CD4-positive, CD25-positive, alpha-beta regulatory T cell (primary cell): ENCODE measurements at regions not wholly inside any gene's neighbourhood (a gene's known extent, or its start where the extent isn't known, plus 50 kb on each side); places are given as distances from the start of the nearest gene placed in this dataset.

Source experiments
- ATAC-seq, 2 donors: fragments of 150-1000 bp; cut with Tn5 transposase; one replicate each; pipeline ENCODE4 v1.10.0; 2021; ENCODE audit warnings: low read depth in 2 of 2, moderate number of reproducible peaks in 2 of 2, moderate library complexity in 1 of 2
- DNase-seq, 3 donors: peaks; one replicate each; pipeline versions ENCODE4 v3.0.0 to v3.0.0-alpha.2; 2012 to 2022; ENCODE audit warnings: mixed read lengths in 1 of 3
- H3K27ac ChIP-seq: one replicate; pipeline ENCODE4 v1.7.0; 2013; ENCODE audit warnings: mild to moderate bottlenecking, low read length; ENCODE audit not compliant: insufficient read depth, poor library complexity, severe bottlenecking
- H3K27me3 ChIP-seq: one replicate; pipeline ENCODE4 v1.7.0; 2013; ENCODE audit warnings: low read length; ENCODE audit not compliant: control insufficient read depth, insufficient read depth
- H3K36me3 ChIP-seq: one replicate; pipeline ENCODE4 v1.7.0; 2013; ENCODE audit warnings: mild to moderate bottlenecking, low read length, moderate library complexity; ENCODE audit not compliant: control insufficient read depth, insufficient read depth
- H3K4me1 ChIP-seq: 2 replicates; pipeline ENCODE4 v1.7.0; 2013; ENCODE audit warnings: mild to moderate bottlenecking, low read length; ENCODE audit not compliant: insufficient read depth, control insufficient read depth, poor library complexity, severe bottlenecking
- H3K4me3 ChIP-seq: one replicate; pipeline ENCODE4 v1.7.0; 2013; ENCODE audit warnings: low read depth, mild to moderate bottlenecking, low read length, moderate library complexity
- H3K9me3 ChIP-seq, 2 experiments: 1 replicate in 1 of 2; 2 replicates in 1 of 2; pipeline ENCODE4 v1.7.0; 2013; ENCODE audit warnings: low read length in 2 of 2, mild to moderate bottlenecking in 1 of 2, moderate library complexity in 1 of 2; ENCODE audit not compliant: control insufficient read depth in 2 of 2
- H3K27ac Mint-ChIP-seq, 3 donors: one replicate each; pipeline ENCODE4 v1.8.0; 2020 to 2022; ENCODE audit warnings: mild to moderate bottlenecking in 3 of 3, mixed read lengths in 3 of 3, moderate library complexity in 2 of 3
- H3K27me3 Mint-ChIP-seq: one replicate; pipeline ENCODE4 v1.8.0; 2022; ENCODE audit warnings: mild to moderate bottlenecking, mixed read lengths
- H3K36me3 Mint-ChIP-seq: one replicate; pipeline ENCODE4 v1.8.0; 2020; ENCODE audit warnings: mixed read lengths
- H3K4me1 Mint-ChIP-seq, 4 donors: one replicate each; pipeline ENCODE4 v1.8.0; 2020 to 2022; ENCODE audit warnings: mixed read lengths in 4 of 4, mild to moderate bottlenecking in 1 of 4
- H3K4me3 Mint-ChIP-seq, 4 donors: one replicate each; pipeline ENCODE4 v1.8.0; 2020 to 2022; ENCODE audit warnings: mild to moderate bottlenecking in 4 of 4, mixed read lengths in 4 of 4, moderate library complexity in 3 of 4
- H3K9me3 Mint-ChIP-seq, 7 donors: one replicate each; pipeline ENCODE4 v1.8.0; 2020 to 2022; ENCODE audit warnings: mixed read lengths in 7 of 7, mild to moderate bottlenecking in 3 of 7, moderate library complexity in 2 of 7

DNA sequence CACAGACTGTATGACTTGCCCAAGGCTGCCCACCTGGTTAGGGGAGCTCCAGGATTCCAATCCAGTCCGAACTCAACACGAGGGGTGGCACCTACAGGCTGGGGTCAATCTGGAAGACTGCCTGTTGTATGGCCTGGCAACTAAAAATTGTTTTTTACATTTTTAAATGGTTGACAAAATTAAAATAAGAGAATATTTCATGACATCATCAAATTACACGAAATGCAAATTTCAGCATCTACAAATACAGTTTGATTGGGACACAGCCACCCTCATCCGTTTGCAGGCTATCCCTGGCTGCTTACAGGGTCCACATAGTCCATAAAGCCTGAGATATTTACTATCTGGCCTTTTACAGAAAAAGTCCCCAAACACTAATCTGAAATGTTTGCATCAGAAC lies 235.9 kb upstream of the GMDS start:
- Mint-ChIP-seq H3K27me3 (peaks cover 13% of the 10 kb centered on the region), H3K9me3 (peaks cover 0 to 16% (median 4%) of the 10 kb centered on the region in 7 donors), H3K4me1 (no peaks in the 10 kb centered on the region), H3K4me3 (no peak overlapping the region), H3K27ac (no peak overlapping the region), H3K36me3 (no peaks in the 10 kb centered on the region)
- no peak for DNase-seq
- Histone ChIP-seq H3K4me3 (no peak overlapping the region), H3K4me1 (no peaks in the 10 kb centered on the region), H3K27ac (no peak overlapping the region), H3K9me3 (peaks cover 4 to 10% of the 10 kb centered on the region in 2 experiments), H3K27me3 (no peaks in the 10 kb centered on the region), H3K36me3 (no peaks in the 10 kb centered on the region)
- ATAC-seq, result no peak

- Histone ChIP-seq H3K27me3 (no peaks in the 10 kb centered on the region), H3K9me3 (peaks cover 4 to 10% of the 10 kb centered on the region in 2 experiments), H3K27ac (no peak overlapping the region), H3K36me3 (no peaks in the 10 kb centered on the region), H3K4me3 (no peak overlapping the region), H3K4me1 (no peaks in the 10 kb centered on the region)
- peaks cover 13% of the 10 kb centered on the region for H3K27me3 Mint-ChIP-seq
- peaks cover 0 to 16% (median 4%) of the 10 kb centered on the region in 7 donors for H3K9me3 Mint-ChIP-seq
- H3K4me1 Mint-ChIP-seq, result no peaks in the 10 kb centered on the region
- DNase-seq (no peak), ATAC-seq (no peak)
- H3K36me3 Mint-ChIP-seq, result no peaks in the 10 kb centered on the region
- no peak overlapping the region for H3K4me3 Mint-ChIP-seq
- H3K27ac Mint-ChIP-seq, result no peak overlapping the region
These were observed 235.0 kb upstream of the GMDS start for GRCh38 chr6:2480267-2480966.

DNA sequence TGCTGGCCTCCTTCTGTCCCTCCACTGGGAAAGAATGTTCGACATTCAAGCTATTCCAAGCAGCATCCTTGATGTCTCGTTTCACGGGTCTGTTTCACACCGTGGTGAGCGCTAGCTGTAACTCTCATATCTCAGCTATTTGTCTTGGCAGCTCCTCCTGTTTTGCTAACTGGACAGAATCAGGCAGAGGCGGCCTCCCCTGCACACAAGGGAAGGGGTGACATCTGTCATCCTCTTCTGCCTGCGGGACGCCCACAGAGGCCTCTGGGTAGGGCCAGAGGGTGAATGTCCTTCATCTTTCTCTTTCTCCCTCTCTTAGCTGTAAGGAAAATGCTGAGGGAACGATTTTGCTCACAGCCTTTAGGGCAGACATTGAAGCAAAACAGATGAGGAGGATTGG lies 232.8 kb upstream of the GMDS start:
- H3K4me1 ChIP-seq, result no peaks in the 10 kb centered on the region
- H3K36me3 Mint-ChIP-seq, result no peaks in the 10 kb centered on the region
- no peaks in the 10 kb centered on the region for H3K36me3 ChIP-seq
- peaks cover 13% of the 10 kb centered on the region for H3K27me3 Mint-ChIP-seq
- H3K27me3 ChIP-seq, result no peaks in the 10 kb centered on the region
- no peak for ATAC-seq
- peaks cover 0 to 12% (median 2%) of the 10 kb centered on the region in 7 donors for H3K9me3 Mint-ChIP-seq
- H3K9me3 ChIP-seq, result peaks cover 4 to 10% of the 10 kb centered on the region in 2 experiments
- no peak for DNase-seq
- no peaks in the 10 kb centered on the region for H3K4me1 Mint-ChIP-seq
- no peak overlapping the region for H3K27ac Mint-ChIP-seq
- no peak overlapping the region for H3K27ac ChIP-seq
- H3K4me3 ChIP-seq, result no peak overlapping the region
- no peak overlapping the region for H3K4me3 Mint-ChIP-seq

- Mint-ChIP-seq H3K27me3 (peaks cover 13% of the 10 kb centered on the region), H3K4me3 (no peak overlapping the region), H3K4me1 (no peaks in the 10 kb centered on the region), H3K36me3 (no peaks in the 10 kb centered on the region), H3K9me3 (peaks cover 0 to 9% (median 0%) of the 10 kb centered on the region in 7 donors), H3K27ac (no peak overlapping the region)
- Histone ChIP-seq H3K4me1 (no peaks in the 10 kb centered on the region), H3K36me3 (no peaks in the 10 kb centered on the region), H3K9me3 (peaks cover 2 to 5% of the 10 kb centered on the region in 2 experiments), H3K27ac (no peak overlapping the region), H3K4me3 (no peak overlapping the region), H3K27me3 (no peaks in the 10 kb centered on the region)
- no peak for DNase-seq
- ATAC-seq, result no peak
These were observed 232.3 kb upstream of the GMDS start for GRCh38 chr6:2477666-2478065.

- ATAC-seq, result no peak
- H3K27me3 ChIP-seq, result no peaks in the 10 kb centered on the region
- no peak for DNase-seq
- H3K4me1 Mint-ChIP-seq, result no peaks in the 10 kb centered on the region
- H3K4me1 ChIP-seq, result no peaks in the 10 kb centered on the region
- no peaks in the 10 kb centered on the region for H3K36me3 ChIP-seq
- H3K4me3 Mint-ChIP-seq, result no peak overlapping the region
- H3K9me3 Mint-ChIP-seq, result peaks cover 0 to 5% (median 0%) of the 10 kb centered on the region in 7 donors
- no peak overlapping the region for H3K4me3 ChIP-seq
- no peak overlapping the region for H3K27ac Mint-ChIP-seq
- H3K36me3 Mint-ChIP-seq, result no peaks in the 10 kb centered on the region
- H3K9me3 ChIP-seq, result peaks cover 0 to 1% of the 10 kb centered on the region in 2 experiments
- no peak overlapping the region for H3K27ac ChIP-seq
- peaks cover 11% of the 10 kb centered on the region for H3K27me3 Mint-ChIP-seq
These were observed 231.8 kb upstream of the GMDS start for GRCh38 chr6:2477250-2477649.

DNA sequence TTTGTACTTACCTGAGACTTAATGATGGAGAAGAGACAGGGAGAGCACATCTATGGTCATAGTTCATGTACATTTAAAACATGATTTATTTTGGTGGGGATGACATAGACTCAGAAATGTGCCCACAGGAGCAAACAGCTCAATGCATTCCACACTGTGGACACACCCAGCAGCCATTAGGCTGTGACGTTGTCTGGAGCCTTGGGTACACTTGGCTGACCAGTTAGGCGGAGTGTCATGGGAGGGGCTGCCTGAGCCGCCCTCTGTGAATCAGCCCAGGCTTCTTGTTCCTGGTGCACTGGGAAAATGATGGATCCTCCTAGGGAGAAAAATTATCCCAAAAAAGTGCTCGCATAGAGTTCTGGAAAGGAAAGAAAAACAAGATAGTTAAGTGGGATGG lies 231.0 kb upstream of the GMDS start:
- Histone ChIP-seq H3K27me3 (no peaks in the 10 kb centered on the region), H3K4me3 (no peak overlapping the region), H3K9me3 (no peaks in the 10 kb centered on the region), H3K27ac (no peak overlapping the region), H3K4me1 (no peaks in the 10 kb centered on the region), H3K36me3 (no peaks in the 10 kb centered on the region)
- H3K27ac Mint-ChIP-seq, result no peak overlapping the region
- no peaks in the 10 kb centered on the region for H3K9me3 Mint-ChIP-seq
- no peaks in the 10 kb centered on the region for H3K36me3 Mint-ChIP-seq
- ATAC-seq, result no peak
- H3K4me3 Mint-ChIP-seq, result no peak overlapping the region
- peaks cover 9% of the 10 kb centered on the region for H3K27me3 Mint-ChIP-seq
- DNase-seq, result no peak
- no peaks in the 10 kb centered on the region for H3K4me1 Mint-ChIP-seq

DNA sequence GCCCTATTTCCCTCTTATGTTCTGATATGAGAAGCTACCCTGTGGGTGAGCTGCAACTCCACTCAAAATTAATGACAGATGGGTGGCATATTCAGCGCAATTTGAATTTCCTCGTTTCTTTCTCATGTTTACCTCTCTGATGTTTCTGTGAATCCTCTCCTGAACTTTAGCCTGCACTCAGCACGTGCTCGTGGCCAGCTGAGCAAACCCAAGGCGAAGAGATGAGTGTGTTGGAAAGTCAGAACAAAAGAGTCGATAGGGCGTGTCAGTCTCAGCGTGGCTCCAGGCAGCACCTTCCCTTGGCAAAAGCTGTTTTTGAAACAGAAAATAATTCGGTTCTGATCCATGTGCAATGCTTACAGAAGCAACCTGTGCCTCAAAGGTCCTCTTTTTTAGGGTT lies 226.1 kb upstream of the GMDS start:
- H3K27ac ChIP-seq, result no peak overlapping the region
- H3K4me1 ChIP-seq, result no peaks in the 10 kb centered on the region
- peaks cover 2% of the 10 kb centered on the region for H3K27me3 ChIP-seq
- no peak for ATAC-seq
- peaks cover 19% of the 10 kb centered on the region for H3K27me3 Mint-ChIP-seq
- H3K36me3 Mint-ChIP-seq, result no peaks in the 10 kb centered on the region
- H3K9me3 ChIP-seq, result no peaks in the 10 kb centered on the region
- no peaks in the 10 kb centered on the region for H3K9me3 Mint-ChIP-seq
- no peak overlapping the region for H3K4me3 ChIP-seq
- no peaks in the 10 kb centered on the region for H3K4me1 Mint-ChIP-seq
- H3K36me3 ChIP-seq, result no peaks in the 10 kb centered on the region
- no peak for DNase-seq
- no peak overlapping the region for H3K27ac Mint-ChIP-seq
- H3K4me3 Mint-ChIP-seq, result no peak overlapping the region

GRCh38 chr6:2469428-2469827 lies 224.0 kb upstream of the GMDS start:
- H3K4me3 ChIP-seq, result no peak overlapping the region
- Mint-ChIP-seq H3K4me1 (no peaks in the 10 kb centered on the region), H3K27me3 (peaks cover 20% of the 10 kb centered on the region), H3K9me3 (peaks cover 0 to 3% (median 0%) of the 10 kb centered on the region in 7 donors), H3K27ac (no peak overlapping the region), H3K4me3 (no peak overlapping the region), H3K36me3 (no peaks in the 10 kb centered on the region)
- peaks cover 2% of the 10 kb centered on the region for H3K27me3 ChIP-seq
- H3K4me1 ChIP-seq, result no peaks in the 10 kb centered on the region
- ATAC-seq (no peak), DNase-seq (no peak)
- no peaks in the 10 kb centered on the region for H3K36me3 ChIP-seq
- H3K9me3 ChIP-seq, result no peaks in the 10 kb centered on the region
- H3K27ac ChIP-seq, result no peak overlapping the region
